ENCODE measurements at regions not wholly inside any gene's neighbourhood (a gene's known extent, or its start where the extent isn't known, plus 50 kb on each side); places are given as distances from the start of the nearest gene placed in this dataset.
"Not testable (repeated sequence)": the region's sequence is repeated elsewhere in the genome, so short reads cannot be mapped to it uniquely, and the experiment has no call there.

- DNase-seq (ENCODE audit: low spot score), result no peak
- in situ Hi-C loops (cut with HindIII; ENCODE audit: low sequenced_read_pairs), result no loop called here
Observed at GRCh38 chr6:167745670-167746389, 80.9 kb upstream of the AFDN start.

DNA sequence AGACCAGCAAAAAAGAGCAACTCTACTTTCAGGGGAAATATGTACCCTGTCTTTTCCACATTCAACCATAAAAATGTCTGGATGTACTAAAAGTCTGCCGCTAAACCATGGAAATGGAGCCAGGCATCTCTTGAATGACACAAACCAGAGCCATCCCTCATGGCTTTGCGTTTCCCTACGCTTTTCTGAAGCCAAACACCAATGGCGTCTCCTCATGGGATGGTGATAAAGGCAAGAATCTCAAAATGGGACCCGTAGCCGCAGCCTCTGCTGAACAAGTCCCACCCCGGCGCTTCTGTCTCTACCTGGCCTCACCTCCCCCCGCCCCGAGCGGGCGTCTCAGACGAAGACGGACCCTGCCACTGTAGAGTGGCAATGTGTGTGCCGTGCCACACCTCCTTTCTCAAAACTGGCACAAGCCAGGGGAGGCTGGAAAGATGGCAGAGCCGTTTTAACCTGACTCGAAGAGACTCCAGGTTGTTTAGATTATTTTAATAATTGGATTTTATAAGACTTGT is 80.3 kb upstream of the AFDN start:
- DNase-seq (ENCODE audit: low spot score), result no peak
- in situ Hi-C loops (cut with HindIII; ENCODE audit: low sequenced_read_pairs), result no loop called here

DNA sequence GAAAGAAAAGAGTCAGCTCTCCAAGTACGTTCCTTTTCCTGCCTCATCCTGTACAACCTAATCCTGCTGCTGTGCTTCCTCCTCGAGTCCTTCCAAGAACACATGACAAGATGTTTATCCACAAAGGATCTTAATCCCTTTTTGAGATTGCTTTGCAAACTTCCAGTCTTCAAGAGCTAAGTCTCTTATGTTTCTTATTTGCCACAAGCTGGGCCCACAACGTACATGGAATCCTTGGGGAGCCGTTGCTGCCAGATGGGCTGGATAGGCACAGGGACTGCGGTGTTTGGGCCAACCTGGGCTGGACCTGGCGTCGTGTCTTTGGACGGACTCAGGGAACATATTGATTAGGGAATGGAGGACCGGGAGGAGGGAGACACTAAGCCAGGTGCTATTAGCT is 79.7 kb upstream of the AFDN start:
- no peak for DNase-seq (ENCODE audit: low spot score)
- in situ Hi-C loops (cut with HindIII; ENCODE audit: low sequenced_read_pairs), result no loop called here

DNA sequence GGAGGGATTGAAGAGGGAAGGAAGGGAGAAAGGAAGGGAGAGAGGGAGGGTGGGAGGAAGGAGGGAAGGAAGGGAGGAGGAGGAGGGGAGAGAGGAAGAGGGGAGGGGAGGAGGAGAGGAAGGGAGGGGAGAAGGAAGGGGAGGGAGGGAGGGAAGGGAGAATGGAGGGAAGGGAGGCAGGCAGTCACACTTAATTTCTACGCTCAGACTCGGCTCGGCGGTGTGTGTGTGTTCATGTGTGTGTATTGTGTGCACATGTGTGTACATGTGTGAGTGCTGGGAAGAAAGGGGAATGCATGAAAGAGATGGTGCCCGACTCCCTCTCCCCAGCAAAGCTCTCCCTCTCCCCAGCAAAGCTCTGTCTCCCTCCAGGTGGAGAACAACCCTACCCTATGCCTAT is 79.1 kb upstream of the AFDN start:
- in situ Hi-C loops (cut with HindIII; ENCODE audit: low sequenced_read_pairs), result no loop called here

GRCh38 chr6:167748046-167748445 is 78.7 kb upstream of the AFDN start:
- DNase-seq (ENCODE audit: low spot score), result no peak

More for the DNA sequence above, 79.1 kb upstream of the AFDN start:
- DNase-seq (ENCODE audit: low spot score), result no peak

DNA sequence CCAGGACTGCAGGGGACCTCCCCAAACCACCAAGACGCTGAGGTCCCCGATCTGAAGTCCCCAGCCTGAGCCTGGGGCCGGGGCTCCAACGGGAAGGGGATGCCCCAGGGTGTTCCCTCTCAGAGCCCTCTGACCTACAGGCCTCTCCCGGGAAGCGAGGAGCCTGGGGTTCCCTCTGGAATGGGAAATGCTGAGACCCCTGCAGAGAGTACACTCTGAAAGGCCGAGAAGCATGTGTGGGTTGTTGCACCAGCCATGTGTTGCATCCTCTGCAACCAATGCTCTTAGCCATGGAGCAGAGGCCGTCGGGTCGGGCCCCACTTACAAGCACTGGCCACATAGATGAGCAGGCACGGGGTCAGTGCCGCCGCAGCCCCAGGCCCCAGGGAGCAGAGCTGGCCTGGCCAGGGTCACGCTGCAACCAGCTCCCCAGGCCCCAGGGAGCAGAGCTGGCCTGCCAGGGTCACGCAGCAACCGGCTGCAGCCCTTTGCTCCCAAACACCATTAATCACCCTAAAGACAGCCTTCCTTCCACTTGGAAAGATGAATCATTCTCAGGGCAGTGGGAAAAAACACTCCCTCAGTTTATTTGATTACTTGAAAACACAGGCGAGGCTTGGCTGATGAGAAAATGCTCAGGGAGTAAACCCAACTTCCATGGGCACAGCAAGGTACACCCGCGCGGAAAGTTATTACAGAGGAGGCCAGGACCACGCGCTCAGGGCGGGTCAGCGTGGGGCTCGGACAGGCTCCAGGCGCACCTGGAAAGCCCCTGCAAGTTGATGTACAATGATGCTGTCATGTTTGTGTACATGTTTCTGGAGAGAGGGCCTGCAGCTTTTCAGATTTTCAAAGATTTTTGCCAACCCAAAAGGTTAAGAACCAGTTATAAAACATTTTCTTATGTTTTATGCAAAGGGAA is 78.0 kb upstream of the AFDN start:
- in situ Hi-C loops (cut with HindIII; ENCODE audit: low sequenced_read_pairs), result no loop called here
- DNase-seq (ENCODE audit: low spot score), result no peak

More at GRCh38 chr6:167748046-167748445, 78.7 kb upstream of the AFDN start:
- in situ Hi-C loops (cut with HindIII; ENCODE audit: low sequenced_read_pairs), result no loop called here

- in situ Hi-C loops (cut with HindIII; ENCODE audit: low sequenced_read_pairs), result no loop called here
- DNase-seq (ENCODE audit: low spot score), result peak; percentile 96
Observed at GRCh38 chr6:167750956-167751358, 75.8 kb upstream of the AFDN start.

DNA sequence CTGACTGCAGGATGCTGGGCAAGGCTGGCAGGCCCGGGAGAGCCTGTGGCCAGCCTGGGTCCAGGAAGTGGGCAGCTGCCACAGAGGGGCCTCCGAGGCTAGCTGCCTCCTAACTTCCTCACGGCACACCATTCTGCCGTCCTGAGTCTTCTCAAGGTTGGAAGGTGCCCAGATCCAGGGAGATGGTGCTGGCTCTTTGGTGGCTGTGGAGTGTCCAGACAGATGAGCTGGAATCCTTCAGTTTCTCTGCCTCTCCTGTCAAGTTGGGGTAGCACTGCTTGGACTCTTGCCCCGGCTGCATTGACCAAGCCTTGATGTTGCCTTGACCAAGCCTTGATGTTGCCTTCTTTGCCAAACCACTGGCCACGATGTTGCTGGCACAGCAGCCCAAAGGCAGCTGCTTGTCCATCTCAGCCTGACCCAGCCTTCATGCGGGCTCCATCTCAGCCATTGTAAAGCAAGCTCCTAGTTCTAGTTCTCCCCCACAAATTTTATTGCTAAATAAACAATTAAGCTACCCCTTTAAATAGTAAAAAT is 75.1 kb upstream of the AFDN start:
- in situ Hi-C loops (cut with HindIII; ENCODE audit: low sequenced_read_pairs), result no loop called here
- DNase-seq (ENCODE audit: low spot score), result no peak

DNA sequence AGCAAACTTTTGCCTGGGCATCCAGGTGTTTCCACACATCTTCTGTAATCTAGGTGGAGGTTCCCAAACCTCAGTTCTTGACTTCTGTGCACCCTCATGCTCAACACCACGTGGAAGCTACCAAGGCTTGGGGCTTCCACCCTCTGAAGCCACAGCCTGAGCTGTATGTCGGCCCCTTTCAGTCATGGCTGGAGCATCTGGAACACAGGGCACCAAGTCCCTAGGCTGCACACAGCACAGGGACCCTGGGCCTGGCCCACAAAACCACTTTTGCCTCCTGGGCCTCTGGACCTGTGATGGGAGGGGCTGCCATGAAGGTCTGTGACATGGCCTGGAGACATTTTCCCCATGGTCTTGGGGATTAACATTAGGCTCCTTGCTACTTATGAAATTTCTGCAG is 73.4 kb upstream of the AFDN start:
- DNase-seq (ENCODE audit: low spot score); in situ Hi-C loops (cut with HindIII; ENCODE audit: low sequenced_read_pairs): not testable (repeated sequence)

- no peak for DNase-seq (ENCODE audit: low spot score)
- in situ Hi-C loops (cut with HindIII; ENCODE audit: low sequenced_read_pairs), result no loop called here
Observed at GRCh38 chr6:167754691-167755090, 72.0 kb upstream of the AFDN start.

GRCh38 chr6:167755461-167755860 is 71.2 kb upstream of the AFDN start:
- in situ Hi-C loops (cut with HindIII; ENCODE audit: low sequenced_read_pairs), result no loop called here
- no peak for DNase-seq (ENCODE audit: low spot score)

DNA sequence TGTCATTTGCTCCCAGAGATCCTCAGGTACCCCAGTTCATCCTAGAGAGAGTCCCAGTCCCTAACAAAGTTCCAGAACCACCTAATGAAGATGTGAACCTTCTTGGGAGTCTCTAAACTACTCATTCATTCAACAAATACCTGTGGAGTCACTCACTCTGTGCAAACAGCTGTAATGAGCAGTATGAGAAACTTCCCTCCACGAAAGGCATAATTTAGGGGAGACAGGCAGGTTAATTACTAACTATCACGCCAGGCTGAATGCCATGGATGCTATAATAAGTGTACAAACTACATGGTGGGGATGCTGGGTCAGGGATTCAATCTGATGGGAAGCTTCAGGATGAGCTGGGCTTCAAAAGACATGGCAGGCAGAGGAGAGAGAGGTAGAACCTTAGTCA is 70.1 kb upstream of the AFDN start:
- no peak for DNase-seq (ENCODE audit: low spot score)
- in situ Hi-C loops (cut with HindIII; ENCODE audit: low sequenced_read_pairs), result no loop called here

DNA sequence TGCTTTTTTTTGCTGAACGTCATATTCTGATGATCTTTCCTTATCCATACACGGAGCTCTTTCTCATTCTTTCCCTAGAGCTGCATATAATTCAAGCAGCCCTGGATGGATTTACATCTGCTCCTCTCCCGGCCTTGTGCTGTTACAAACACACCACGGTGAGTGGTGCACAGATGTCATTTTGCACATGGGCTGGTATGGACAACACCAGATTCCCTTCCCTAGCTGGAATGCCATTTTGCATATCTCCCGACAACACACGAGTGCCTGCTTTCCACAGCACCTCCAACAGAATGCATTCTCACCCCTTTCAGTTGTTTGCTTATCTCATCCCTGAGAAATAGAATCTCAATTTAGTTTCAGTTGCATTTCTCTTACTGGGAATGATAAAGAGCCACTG is 69.5 kb upstream of the AFDN start:
- in situ Hi-C loops (cut with HindIII; ENCODE audit: low sequenced_read_pairs), result no loop called here
- no peak for DNase-seq (ENCODE audit: low spot score)

GRCh38 chr6:167757821-167758220 is 68.9 kb upstream of the AFDN start:
- DNase-seq (ENCODE audit: low spot score), result no peak
- in situ Hi-C loops (cut with HindIII; ENCODE audit: low sequenced_read_pairs), result no loop called here

- DNase-seq (ENCODE audit: low spot score), result no peak
- in situ Hi-C loops (cut with HindIII; ENCODE audit: low sequenced_read_pairs), result no loop called here
Observed at GRCh38 chr6:167758309-167759023, 68.2 kb upstream of the AFDN start.

GRCh38 chr6:167759206-167759605 is 67.5 kb upstream of the AFDN start:
- no peak for DNase-seq (ENCODE audit: low spot score)
- in situ Hi-C loops (cut with HindIII; ENCODE audit: low sequenced_read_pairs), result no loop called here

DNA sequence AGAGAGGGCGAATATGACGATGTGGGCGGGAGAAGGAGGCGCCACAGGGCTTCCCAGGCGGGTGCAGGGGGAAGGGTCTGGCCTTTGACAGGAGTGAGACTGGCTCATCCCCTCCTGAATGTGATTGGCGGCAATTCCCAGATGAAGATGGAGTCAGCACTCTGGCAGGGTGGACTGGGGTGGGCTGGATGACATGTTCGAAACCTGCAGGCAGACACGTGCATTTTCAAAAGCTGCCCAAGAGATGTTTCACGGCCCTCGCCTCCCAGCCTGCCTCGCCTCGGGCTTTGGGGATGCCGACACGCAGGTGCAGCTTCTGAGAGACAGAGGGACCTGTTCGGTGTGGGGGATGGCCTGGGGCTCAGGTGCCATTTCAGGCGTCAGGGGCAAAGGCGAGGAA is 66.8 kb upstream of the AFDN start:
- no peak for DNase-seq (ENCODE audit: low spot score)
- in situ Hi-C loops (cut with HindIII; ENCODE audit: low sequenced_read_pairs), result no loop called here

GRCh38 chr6:167760979-167761793 is 65.5 kb upstream of the AFDN start:
- in situ Hi-C loops (cut with HindIII; ENCODE audit: low sequenced_read_pairs), result no loop called here
- peak; percentile 8 for DNase-seq (ENCODE audit: low spot score)

DNA sequence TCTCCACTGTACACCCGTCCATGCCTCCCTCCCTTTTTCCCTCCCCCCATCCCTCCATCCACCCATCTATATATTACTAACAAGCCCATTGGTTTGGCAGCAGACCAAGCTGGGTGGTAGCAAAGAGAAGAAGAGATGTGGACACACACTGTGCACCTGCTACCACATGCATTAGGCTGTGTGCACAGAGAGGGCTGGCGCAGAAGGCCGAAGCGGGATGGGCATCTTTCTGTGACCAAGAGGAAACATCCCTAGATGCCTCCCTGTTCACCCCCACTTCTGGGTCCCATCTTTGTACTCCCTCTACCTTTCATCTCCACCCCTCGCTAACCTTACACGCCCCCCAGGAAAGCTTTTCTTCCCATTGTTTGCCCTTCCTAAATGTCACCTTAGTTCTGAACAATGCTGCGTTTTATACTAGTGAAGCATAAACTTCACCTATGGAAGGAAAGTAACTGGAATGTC is 64.9 kb upstream of the AFDN start:
- in situ Hi-C loops (cut with HindIII; ENCODE audit: low sequenced_read_pairs), result no loop called here
- DNase-seq (ENCODE audit: low spot score), result no peak
